Activated CD4-positive, alpha-beta T cell treated with anti-CD3 and anti-CD28 coated beads, Interleukin-2, Interleukin-6, amounts not matched to agents 100 ng/mL and 50 ng/mL, durations not matched to agents 16 hours and 8 hours (primary cell): ENCODE measurements at regions not wholly inside any gene's neighbourhood (a gene's known extent, or its start where the extent isn't known, plus 50 kb on each side); places are given as distances from the start of the nearest gene placed in this dataset.

ENCODE experiments used
- DNase-seq: peaks from one replicate; pipeline ENCODE4 v3.0.0-alpha.2; 2020

DNA sequence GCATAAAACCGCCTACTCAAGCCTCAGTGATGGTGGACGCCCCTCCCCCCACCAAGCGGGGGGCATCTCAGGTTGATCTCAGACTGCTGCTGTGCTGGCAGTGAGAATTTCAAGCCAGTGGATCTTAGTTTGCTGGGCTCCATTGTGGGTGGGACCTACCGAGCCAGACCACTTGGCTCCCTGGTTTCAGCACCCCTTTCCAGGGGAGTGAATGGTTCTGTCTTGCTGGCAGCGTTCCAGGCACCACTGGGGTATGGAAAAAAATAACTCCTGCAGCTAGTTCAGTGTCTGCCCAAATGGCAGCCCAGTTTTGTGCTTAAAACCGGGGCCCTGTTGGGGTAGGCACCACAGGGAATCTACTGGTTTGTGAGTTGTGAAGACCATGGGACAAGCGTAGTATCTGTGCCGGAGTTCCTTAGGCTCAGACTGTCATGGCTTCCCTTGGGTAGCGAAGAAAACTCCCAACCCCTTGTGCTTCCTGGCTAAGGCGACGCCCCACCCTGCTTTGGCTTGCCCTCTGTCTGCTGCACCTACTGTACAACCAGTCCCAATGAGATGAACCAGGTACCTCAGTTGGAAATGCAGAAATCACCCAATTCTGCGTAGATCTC, 1334.5 kb upstream of the ADGRB3 start:
- DNase-seq = no peak

GRCh38 chr6:67292169-67292568, 1342.9 kb upstream of the ADGRB3 start:
- DNase-seq = no peak

- no peak for DNase-seq
These were observed 1347.5 kb upstream of the ADGRB3 start for GRCh38 chr6:67287566-67287965.

DNA sequence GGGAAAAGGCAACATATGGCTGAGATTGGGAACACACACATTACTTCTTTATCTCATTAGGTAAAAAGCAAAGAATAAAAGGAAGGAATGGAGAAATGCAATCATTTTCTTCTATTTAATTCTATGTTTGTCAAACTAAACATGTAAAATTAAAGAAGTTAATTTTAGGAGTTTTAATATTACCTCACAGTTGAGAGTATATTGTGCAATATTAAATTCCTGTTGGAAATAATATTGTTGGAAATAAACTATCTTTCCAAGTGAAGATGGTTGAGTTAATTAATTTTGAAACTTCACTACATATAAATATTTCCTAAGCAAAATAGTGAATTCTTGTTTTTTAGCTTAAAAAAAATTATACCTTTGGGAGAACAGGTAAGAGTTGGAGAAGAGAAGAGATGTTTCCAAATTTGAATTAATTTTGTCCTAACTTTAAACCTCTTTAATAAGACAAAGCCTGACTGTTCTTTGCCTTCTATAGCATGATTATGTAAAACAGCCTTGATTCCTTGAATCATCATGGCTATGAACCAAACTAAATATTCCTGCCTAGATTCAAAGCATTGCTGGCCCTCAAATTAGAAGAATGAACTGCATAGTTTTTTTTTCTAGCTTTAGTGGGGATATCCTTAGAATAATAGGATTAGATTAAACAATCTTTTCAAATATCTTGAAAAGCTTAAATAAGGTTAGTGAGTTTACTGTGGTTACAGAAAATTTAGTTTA, 1349.1 kb upstream of the ADGRB3 start:
- no peak for DNase-seq

DNA sequence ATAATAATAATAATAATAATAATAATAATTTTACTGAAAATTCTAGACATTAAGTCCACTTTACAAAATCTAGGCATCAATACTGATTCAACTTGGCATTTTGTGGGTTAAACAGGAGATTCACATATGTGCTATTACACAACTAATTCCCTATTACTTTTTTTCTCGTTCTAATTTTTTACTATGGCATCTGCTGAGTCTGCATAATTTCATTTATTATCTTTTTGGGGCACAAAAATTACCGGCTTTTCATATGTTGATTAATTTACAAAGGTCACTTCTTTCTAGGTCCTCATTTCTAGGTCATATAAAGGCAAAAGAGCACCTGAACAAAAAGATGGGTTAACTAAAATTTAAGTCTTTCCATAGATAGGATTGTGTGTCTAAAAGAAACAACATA, 1357.8 kb upstream of the ADGRB3 start:
- DNase-seq = no peak

DNA sequence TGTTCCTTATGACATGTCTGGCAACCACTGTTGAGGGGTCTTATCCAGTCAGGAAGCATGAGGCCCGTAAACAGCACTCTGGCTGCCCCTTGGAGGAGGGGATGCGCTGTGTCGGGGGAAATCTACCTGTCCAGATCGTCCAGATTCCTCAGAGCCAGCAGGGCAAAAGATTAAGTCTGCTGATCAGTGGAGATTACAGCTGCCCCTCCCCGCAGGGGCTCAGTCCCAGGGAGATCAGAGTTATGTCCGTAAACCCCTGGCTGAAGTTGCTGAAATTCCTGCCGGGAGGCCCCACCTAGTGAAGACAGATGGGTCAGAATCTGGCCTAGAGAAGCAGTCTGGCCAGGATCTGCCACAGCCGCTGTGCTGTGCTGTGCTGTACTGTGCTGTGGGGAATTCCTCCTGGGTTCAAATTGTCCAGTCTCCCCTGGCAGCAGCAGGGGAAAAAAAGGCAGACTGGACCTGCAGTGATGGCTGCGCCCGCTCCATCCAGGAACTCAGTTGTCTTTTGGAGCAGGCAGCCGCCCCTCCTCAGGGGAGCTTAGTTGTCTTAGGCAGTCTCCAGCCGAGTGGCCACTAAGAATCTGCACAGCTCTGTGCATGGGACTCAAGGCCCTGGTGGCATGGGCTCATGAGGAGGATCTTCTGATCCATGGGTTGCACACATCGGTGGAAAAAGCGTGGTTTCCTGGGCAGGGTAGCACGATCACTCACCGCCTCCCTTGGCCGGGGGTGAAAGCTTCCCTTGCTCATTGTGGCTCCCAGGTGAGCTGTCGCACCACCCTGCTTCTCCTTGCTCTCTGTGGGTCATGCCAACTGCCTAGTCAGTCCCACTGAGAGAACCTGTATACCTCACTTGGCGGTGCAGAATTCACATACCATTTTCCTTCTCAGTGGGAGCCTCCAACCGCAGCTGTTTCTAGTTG, 1368.8 kb upstream of the ADGRB3 start:
- DNase-seq = no peak

DNA sequence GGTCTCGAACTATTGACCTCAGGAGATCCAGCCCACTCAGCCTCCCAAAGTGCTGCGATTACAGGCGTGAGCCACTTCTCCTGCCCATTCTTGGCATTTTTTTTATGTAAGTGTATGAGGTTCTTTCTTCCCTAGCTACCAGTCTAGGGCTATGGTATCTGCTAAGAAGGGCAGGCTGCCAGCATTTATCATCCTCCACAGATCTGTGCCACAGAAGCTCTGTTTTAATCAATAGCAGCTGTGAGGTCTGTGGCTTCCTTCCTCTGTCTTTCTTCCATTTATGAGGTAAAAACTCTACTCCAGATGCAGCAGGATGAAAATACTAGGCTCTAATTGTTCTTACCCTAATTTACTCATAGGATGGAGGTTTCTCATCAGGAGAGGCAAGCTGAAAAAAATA, 1382.4 kb upstream of the ADGRB3 start:
- DNase-seq = no peak

GRCh38 chr6:67248077-67248476, 1387.0 kb upstream of the ADGRB3 start:
- DNase-seq = no peak

GRCh38 chr6:67244037-67244436, 1391.0 kb upstream of the ADGRB3 start:
- DNase-seq = no peak

DNA sequence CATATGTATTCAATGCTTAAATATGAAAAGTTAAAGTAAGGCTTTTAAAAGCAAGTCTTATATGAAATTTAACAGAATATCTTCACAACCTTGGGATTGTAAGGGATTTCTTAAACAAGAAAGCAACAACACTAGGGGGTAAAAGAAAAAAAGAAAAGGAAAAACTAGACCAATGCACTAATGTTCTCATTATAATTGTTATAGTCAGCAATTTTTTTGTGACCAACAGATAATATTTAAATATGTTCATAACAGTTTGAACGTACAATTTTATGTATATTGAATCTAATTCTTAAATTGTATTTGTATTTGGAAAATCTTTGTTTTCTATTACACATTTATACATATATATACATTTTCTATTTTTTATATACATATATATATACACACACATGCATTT, 1397.8 kb upstream of the ADGRB3 start:
- DNase-seq = no peak

DNA sequence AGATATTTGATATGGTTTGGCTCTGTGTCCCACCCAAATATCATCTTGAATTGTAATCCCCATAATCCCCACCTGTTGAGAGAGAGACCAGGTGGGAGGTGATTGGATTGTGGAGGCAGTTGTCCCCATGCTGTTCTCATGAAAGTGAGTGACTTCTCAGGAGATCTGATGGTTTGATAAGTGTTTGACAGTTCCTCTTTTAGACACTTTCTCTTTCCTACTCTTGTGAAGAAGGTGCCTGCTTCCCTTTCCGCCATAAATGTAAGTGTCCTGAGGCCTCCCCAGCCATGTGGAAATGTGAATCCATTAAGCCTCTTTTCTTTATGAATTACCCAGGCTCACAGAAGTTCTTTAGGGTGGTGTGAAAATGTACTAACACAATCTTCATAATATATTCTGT, 1404.0 kb upstream of the ADGRB3 start:
- no peak for DNase-seq

DNA sequence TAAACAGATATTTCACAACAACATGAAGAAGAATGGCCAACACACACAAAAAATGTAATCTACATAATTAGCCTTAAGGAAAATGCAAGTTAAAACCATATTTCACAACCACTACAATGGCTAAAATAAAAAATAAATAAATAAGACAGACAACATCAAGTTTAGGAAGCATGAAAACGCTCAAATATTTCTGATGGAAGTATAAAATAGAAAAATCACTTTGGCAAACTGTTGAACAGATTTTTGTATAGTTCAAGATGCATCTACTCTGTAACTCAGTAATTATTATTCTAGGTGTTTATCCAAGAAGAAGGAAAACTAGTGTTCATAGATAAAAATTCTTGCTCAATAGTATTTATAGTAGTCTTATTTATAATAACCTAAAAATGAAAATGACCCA, 1410.1 kb upstream of the ADGRB3 start:
- DNase-seq = no peak

- DNase-seq = no peak
These were observed 1413.9 kb upstream of the ADGRB3 start for GRCh38 chr6:67221226-67221625.

DNA sequence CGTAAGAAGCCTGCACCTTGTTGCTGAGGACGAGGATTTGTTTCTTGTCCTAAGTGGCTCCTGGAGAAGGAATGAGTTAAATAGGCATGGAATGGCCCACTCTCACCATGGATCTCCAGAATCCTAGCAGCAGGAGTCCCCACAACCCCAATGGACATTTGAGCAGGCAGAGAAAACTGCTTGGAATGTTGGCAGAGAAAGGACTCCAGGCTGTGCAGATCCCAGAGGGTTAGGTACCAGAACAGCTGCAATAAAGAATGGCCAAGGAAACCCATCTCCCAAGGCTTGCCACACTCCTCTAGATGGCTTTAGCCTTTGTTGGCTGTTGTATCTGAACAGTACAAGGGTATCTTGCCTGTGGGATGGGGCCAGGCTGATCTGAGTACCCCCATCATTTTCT, 1415.7 kb upstream of the ADGRB3 start:
- no peak for DNase-seq

GRCh38 chr6:67212584-67212983, 1422.5 kb upstream of the ADGRB3 start:
- no peak for DNase-seq

- DNase-seq = no peak
These were observed 1424.6 kb upstream of the ADGRB3 start for GRCh38 chr6:67210450-67210849.

DNA sequence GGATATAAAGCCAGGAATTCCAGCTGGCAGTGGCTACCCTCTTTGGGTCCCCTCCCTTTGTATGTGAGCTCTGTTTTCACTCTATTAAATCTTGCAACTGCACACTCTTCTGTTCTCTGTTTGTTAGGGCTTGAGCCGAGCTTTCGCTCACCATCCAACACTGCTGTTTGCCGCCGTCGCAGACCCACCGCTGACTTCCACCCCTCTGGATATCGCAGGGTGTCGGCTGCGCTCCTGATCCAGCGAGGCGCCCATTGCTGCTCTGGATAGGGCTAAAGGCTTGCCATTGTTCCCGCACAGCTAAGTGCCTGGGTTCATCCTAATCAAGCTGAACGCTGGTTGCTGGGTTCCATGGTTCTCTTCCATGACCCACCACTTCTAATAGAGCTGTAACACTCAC, 1433.5 kb upstream of the ADGRB3 start:
- no peak for DNase-seq

DNA sequence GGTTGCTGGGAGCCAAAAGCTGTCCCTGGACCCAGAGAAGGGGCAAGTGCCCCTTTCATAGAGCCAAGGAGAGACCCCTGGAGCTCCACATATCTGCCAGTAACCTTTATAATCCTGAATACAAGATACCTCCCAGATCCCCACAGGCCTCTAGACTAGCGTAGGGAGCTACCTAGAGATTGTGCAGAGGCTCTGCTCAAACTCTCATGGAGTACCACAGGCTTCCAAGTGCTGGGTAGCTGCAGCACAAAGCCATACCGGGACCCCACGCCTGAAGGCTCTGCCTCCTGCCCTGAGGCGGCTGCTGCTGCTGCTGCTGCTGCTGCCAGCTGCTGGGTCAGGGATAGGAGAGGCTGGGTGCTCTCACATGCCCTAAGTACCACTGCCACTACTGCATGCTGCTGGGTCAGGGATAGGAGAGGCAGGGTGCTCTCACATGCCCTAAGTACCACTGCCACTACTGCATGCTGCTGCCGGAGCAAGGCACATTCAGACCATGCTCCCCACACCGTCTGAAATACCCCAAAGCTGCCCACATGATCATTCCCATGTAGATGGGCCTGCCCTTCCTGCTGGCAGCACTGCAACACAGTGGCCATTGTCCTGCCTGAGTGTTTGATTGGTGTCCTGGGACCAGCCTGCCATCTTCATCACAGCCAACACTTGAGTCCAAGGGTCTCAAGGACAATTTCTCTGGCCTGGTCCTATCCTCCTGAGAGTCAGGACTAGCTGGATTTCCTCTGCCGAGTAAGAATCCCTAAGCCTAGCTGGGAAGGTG, 1434.3 kb upstream of the ADGRB3 start:
- DNase-seq = no peak

DNA sequence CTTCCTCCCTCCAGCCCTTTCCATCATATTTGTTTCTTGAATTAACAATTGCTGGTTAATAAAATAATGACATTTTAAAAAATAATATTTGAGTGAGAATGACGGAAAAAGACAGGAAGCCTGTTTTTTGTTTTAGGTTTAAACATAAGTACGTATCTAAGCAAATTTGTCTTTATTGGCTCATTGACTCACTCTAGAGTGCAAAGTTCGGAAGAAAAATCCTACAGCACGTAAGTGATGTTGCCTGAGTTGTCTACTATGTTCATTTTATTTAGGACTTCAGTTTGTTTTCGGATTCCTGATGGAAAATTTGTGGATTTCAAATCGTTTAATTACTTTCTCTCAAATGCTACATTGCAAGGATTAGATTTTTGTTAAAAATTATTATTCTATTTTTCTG, 1435.7 kb upstream of the ADGRB3 start:
- DNase-seq = no peak

- DNase-seq = no peak
These were observed 1444.3 kb upstream of the ADGRB3 start for GRCh38 chr6:67190733-67191132.

DNA sequence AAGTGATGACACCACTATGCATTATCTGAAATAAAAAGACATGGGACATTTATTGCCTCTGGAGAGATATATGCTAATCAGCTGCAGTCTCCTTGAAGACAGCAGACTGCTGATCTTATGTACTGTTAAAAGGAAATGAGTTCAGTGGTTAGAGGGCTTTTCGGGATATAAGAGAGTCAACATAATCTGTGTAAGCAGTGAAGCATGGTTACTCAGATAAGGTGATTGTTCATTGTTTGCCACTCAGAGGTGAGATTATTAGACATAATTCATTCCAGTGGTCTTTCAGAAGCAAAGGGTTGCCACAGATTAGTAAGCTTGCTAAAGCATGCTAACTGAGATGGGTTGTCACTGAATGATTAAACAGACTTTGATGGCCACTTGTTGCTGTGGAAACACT, 1450.7 kb upstream of the ADGRB3 start:
- no peak for DNase-seq

DNA sequence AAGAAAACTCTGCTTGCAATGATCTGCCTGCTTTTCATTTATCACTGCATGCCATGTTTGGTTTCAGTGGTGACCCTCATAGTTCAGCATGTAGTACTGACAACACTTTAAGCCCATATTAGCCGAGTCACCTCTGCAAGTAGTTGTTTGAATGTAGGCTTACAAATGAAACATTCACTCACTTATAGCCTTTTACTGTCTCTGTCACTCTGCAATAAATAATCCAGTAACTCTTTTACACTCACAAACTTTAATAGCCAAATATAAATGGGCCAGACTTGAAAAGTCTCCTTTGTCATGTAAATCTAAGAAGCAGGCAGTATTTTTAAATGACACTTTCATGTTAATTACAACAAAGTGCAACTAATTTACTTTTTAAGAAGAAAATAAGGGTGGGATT, 1460.0 kb upstream of the ADGRB3 start:
- no peak for DNase-seq

GRCh38 chr6:67165606-67166005, 1458.6 kb upstream of the EYS start:
- DNase-seq = no peak
